SW480 (cell line): ENCODE measurements at regions not wholly inside any gene's neighbourhood (a gene's known extent, or its start where the extent isn't known, plus 50 kb on each side); places are given as distances from the start of the nearest gene placed in this dataset.

Source experiments
- DNase-seq: peaks from one replicate; pipeline ENCODE4 v3.0.0-alpha.2; 2016; ENCODE audit warnings: low spot score

DNA sequence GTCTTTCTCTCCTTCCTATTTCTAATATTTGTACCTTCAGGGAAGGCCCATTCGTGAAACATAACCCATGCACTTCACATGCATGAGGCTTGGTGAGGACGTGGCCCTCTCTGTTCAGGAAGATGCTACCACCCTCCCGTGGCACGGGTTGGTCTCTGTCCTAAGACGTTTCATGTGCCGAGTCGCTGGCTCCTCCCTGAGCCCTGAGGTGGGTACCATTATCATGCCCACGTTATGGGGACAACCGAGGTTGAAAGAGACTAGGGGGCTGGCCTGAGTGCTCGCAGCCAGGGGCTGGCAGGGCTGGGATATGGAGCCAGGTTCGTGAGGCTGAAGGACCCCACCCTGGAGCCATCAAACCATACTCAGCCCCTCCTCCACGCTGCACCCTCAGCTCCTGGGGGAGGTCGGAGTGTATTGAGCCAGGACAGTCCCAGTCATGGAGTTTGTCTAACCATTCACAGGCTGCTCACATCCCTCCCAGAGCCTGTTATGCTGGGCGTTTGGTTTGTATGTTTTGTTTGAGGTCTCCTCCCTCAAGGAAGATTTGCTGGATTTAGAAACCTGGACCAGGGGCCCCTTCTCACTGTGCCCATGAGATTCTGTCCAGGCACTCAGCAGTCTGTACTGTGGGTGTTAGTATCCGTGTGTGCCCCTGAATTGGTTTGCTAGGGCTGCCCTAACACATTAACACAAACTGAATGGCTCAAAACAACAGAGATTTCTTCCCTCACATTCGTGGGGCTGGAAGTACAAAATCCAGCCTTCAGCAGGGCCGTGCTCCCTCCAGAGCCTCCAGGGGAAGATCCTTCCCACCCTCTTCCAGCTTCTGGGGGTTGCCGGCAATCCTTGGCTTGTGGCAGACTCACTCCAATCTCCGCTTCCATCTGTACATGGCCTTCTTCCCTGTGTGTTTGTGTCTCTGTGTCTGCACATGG lies 88.3 kb downstream of the ANKRD60 start:
- DNase-seq: no peak

DNA sequence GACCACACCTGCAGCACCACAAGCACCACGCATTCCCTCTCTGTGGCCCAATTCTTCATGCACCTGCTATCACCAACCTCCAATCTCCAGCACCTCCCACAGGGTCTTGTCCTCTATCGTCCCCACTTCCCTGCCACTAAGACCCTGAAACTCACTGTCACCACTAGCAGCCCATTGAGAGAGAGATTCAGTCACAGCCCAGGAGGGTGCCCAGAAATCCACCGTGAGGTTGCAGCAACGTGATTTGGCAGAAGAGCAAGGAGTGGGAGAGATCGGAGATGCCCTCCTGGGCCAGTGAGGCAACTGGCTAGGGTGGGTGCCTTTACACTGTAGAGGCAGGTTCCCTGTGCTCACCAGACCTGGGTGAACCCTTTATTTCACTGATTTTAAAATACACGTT lies 90.1 kb downstream of the ANKRD60 start:
- no peak for DNase-seq

GRCh38 chr20:58137651-58138265 lies 90.7 kb downstream of the ANKRD60 start:
- no peak for DNase-seq

DNA sequence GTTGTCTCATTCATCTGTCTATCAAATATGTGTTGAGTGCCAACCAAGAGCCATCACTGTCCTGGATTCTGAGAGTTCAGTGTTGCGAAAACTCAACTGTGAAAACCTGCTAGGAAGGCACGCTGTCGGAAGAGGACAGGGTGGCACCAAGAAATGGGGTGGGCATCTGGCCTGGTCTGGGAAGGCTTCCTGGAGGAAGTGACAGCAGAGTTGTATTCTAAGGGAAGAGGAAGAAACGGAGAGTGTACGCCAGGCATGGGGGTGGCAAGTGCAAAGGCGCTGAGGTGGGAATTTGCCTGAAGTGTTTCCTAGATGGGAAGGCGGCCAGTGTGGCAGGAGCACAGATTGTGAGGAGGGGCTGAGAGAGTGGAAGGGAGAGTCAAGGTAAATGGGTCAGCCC lies 91.2 kb downstream of the ANKRD60 start:
- no peak for DNase-seq

DNA sequence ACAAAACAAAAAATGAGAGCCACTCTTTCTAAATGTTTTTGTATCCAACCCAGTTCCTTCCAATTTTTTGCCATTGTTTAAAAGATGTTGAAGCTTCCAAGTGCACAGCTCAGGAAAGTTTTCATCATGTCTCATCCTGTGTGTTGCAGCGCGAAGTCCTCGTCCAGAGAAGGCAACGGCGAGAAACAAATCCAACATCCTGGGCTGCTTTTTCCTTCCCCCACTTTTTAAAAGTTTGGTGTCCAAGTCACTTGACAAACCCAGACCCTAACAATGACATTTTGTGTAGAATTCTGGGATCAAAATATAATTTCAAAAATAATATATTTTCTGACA lies 92.3 kb downstream of the ANKRD60 start:
- no peak for DNase-seq

- peak; percentile 81 for DNase-seq
Measured at GRCh38 chr20:58135441-58136148, 92.9 kb downstream of the ANKRD60 start.

GRCh38 chr20:58133020-58133808 lies 95.2 kb downstream of the ANKRD60 start:
- peak; percentile 89 for DNase-seq

GRCh38 chr20:58131551-58132142 lies 96.8 kb downstream of the ANKRD60 start:
- peak; percentile 100 for DNase-seq

DNA sequence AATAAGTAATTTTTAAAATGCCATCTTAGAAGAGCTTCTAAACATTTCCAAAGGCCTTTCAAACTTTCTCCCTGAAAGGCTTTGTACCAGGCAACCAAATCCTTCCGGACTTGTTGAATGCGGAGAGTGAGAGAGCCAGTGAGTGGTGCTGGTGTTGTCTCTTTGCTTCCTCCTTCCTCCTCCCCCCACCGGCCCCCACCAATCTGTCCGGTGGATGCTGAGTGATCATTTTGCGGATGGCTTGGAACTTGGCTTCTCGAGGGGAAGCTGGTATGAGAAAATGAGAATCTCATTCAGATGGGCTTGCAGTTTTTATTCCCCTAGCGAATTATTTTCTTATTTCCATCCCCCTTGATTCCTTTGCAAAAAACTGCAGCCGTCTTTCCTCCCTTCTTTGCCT lies 97.3 kb downstream of the ANKRD60 start:
- DNase-seq: peak; percentile 96

DNA sequence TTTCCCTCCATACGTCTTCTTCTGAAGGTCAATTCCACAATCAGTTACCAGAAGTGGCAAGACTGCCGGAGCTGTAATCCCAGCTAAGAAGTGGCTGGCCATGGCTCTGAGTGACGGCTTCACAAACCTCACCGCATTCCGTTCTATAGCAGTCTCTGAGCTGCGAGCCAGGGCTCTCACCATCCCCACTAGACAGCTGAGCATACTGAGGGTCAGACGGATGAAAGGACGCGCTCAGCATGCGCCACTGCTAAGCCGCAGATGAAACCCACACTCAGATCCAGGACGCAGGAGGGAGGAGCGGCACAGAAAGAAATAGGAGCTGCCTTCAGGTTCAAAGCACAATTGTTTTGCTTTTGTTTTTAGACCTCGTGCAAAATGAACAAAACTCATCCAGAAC lies 97.9 kb downstream of the ANKRD60 start:
- DNase-seq: peak; percentile 89

- DNase-seq: peak; percentile 56
Measured at GRCh38 chr20:58130156-58130555, 98.3 kb downstream of the ANKRD60 start.

DNA sequence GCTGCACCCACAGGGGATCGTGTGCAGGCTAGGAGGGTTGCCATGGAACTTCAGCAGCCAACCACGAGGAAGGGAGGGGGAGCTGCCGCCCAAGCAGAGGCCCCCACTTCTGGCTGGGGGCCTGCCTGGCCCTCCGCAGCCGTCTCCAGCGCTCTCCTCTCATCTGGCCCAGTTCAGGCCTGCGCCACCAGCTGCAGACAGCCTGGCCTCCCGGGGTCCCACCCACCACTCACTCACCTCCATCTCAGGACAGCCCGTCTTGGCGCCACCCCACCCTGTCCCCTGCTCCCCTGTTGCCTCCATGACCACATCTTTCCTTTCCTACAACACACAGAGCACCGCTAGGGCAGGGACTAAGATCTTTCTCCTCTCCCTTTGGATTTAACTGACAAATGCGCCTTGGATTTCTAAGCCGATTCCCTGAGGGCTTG lies 98.7 kb downstream of the ANKRD60 start:
- peak; percentile 79 for DNase-seq

- no peak for DNase-seq
Measured at GRCh38 chr20:58128635-58129625, 99.5 kb downstream of the ANKRD60 start.

DNA sequence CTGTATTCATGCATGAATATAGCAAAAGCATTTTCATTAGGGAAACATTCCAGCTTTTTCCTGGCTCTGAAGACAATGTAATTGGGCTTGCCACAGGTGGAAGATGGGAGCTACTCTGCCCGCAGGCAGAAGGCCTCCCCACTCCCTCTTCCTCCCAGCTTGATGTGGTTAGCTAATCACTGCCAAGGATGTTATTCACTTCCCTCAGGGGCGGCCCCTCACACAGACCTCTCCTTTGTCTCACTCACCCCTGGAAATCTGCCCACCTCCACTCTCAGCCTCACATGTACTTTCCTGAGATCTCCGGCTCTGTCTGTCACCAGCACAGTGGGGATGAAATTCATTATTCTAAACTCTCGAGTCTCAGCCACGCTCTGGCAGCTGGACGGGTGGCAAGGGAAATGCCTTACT lies 100.7 kb downstream of the ANKRD60 start:
- DNase-seq: peak; percentile 100

DNA sequence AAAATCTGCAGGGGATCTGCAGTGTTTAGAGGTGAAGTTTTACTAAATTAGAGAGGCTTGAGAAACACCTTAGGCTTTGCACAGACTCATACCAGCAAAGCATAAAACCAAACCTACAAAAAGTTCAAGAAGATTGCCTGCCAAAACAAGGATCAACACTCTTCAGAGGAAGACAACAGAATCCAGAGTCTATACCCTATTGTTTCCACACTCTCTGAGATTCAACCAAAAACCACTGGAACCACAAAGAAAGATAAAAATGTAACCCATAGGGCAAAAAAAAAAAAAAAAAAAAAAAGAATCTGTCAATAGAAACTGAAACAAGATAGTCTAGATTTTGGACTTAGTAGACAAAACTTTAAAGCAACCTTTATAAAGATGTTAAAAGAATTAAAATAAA lies 102.7 kb downstream of the ANKRD60 start:
- DNase-seq: no peak

GRCh38 chr20:58117944-58118343 lies 110.5 kb downstream of the ANKRD60 start:
- no peak for DNase-seq

DNA sequence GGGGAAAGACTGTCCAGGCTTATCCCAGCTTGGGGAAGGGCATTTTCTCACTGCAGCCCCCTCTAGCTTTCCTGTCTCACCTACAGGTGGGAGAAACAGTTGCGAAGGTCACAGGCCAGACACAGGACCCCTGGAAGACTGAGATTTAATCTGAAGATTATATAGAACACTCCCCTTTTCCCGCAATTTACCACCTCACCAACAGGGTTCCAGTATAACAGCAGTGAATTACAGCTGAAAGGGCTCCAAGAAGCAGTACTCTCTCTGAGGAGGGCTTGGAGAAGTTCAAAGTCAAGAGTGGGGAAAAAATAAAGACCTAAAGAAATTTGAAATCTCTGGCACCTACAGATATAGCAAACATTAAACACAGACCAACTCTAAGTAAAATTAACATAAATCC lies 111.9 kb downstream of the ANKRD60 start:
- DNase-seq: no peak

DNA sequence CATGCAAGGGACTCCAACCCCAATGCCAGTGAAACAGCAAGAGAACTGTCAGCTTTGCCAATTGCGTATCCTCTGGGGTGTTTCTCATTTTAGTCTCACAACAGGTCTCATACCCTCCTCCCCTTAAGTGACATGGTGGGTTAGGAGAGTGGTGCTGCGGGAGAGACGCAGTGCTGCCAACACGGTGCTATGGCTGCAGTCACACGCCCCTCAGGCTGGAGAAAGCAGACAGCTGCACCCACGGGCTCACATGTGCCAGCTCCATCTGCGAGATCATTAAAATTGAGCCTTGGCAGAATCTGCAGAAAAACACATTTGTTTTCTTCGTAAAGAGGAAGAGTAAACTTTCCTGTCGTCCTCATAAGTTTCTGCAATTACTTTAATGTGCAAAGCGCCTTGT lies 114.7 kb downstream of the ANKRD60 start:
- no peak for DNase-seq

- DNase-seq: peak; percentile 94
Measured at GRCh38 chr20:58112017-58112781, 116.3 kb downstream of the ANKRD60 start.
